ENCODE measurements at regions not wholly inside any gene's neighbourhood (a gene's known extent, or its start where the extent isn't known, plus 50 kb on each side); places are given as distances from the start of the nearest gene placed in this dataset.

GRCh38 chr5:33303579-33304095 lies 137.1 kb upstream of the TARS1 start:
- DNase-seq, result no peak

- no peak for DNase-seq
Measured at GRCh38 chr5:33304601-33305000, 136.2 kb upstream of the TARS1 start.

GRCh38 chr5:33305572-33305971 lies 135.2 kb upstream of the TARS1 start:
- DNase-seq, result no peak

GRCh38 chr5:33306758-33307157 lies 134.0 kb upstream of the TARS1 start:
- no peak for DNase-seq

- DNase-seq, result no peak
Measured at GRCh38 chr5:33308586-33308985, 132.2 kb upstream of the TARS1 start.

- DNase-seq, result no peak
Measured at GRCh38 chr5:33309068-33309467, 131.7 kb upstream of the TARS1 start.

- no peak for DNase-seq
Measured at GRCh38 chr5:33309536-33310345, 131.0 kb upstream of the TARS1 start.

GRCh38 chr5:33310451-33310850 lies 130.3 kb upstream of the TARS1 start:
- no peak for DNase-seq

GRCh38 chr5:33311893-33312292 lies 128.9 kb upstream of the TARS1 start:
- DNase-seq, result no peak

GRCh38 chr5:33312571-33313549 lies 127.9 kb upstream of the TARS1 start:
- peak in 1 of 2 experiments; percentile 36 for DNase-seq

- DNase-seq, result no peak
Measured at GRCh38 chr5:33315189-33315588, 125.6 kb upstream of the TARS1 start.

- no peak for DNase-seq
Measured at GRCh38 chr5:33316773-33317172, 124.0 kb upstream of the TARS1 start.

- no peak for DNase-seq
Measured at GRCh38 chr5:33317271-33317670, 123.5 kb upstream of the TARS1 start.

- no peak for DNase-seq
Measured at GRCh38 chr5:33319151-33319550, 121.6 kb upstream of the TARS1 start.

- no peak for DNase-seq
Measured at GRCh38 chr5:33319841-33320240, 120.9 kb upstream of the TARS1 start.

- DNase-seq, result no peak
Measured at GRCh38 chr5:33321026-33321425, 119.7 kb upstream of the TARS1 start.

- DNase-seq, result no peak
Measured at GRCh38 chr5:33322632-33323031, 118.1 kb upstream of the TARS1 start.

- no peak for DNase-seq
Measured at GRCh38 chr5:33324667-33325307, 116.0 kb upstream of the TARS1 start.

GRCh38 chr5:33328818-33329217 lies 111.9 kb upstream of the TARS1 start:
- DNase-seq, result no peak

GRCh38 chr5:33329891-33330290 lies 110.9 kb upstream of the TARS1 start:
- DNase-seq, result no peak

GRCh38 chr5:33330426-33330825 lies 110.3 kb upstream of the TARS1 start:
- DNase-seq, result no peak

GRCh38 chr5:33330992-33331391 lies 109.8 kb upstream of the TARS1 start:
- no peak for DNase-seq

- DNase-seq, result no peak
Measured at GRCh38 chr5:33332804-33333203, 108.0 kb upstream of the TARS1 start.
